K562 (cell line): ENCODE measurements at regions not wholly inside any gene's neighbourhood (a gene's known extent, or its start where the extent isn't known, plus 50 kb on each side); places are given as distances from the start of the nearest gene placed in this dataset.

ENCODE experiments used
- ATAC-seq: fragments of 200-7000 bp; cut with Tn5 transposase; 3 replicates; pipeline ENCODE4 v1.9.1; 2020; ENCODE audit warnings: moderate library complexity
- BruUV-seq: library from RNA; stranded (reverse); fragments of 400-500 nt; replicated peaks from 2 replicates; lab custom pipeline; 2021; lab: Mats Ljungman, UMichigan
- CTCF ChIA-PET: fragments of 300-600 bp; formaldehyde crosslinking; extraction: SDS; loops from one replicate; lab custom pipeline; 2021; ENCODE audit warnings: low intra/inter-chr PET ratio; lab: Yijun Ruan, JAX
- POLR2A ChIA-PET: fragments of 300-600, 350-650 bp; sonication (Branson Sonifier 250); formaldehyde crosslinking; extraction: SDS; loops from one replicate; lab custom pipeline; 2021; ENCODE audit warnings: antibody characterized with exemption, inconsistent platforms; lab: Yijun Ruan, JAX
- DNase-seq, 4 experiments: peaks; one replicate each; pipeline versions ENCODE4 v3.0.0 to v3.0.0-alpha.2; 2011 to 2018; ENCODE audit warnings: low spot score in 3 of 4, mixed read lengths in 3 of 4; ENCODE audit errors: extremely low read depth in 1 of 4
- FAIRE-seq: peaks from 2 replicates; lab custom pipeline; 2011; peaks lifted over from hg19 to GRCh38; lab: Jason Lieb, UNC
- H2AFZ ChIP-seq: 2 replicates; pipeline ENCODE4 v1.6.0; 2011; ENCODE audit warnings: low read depth, low read length, control low read depth, inconsistent platforms
- H3K27ac ChIP-seq: fragments of 200-600 bp; 3 replicates; pipeline ENCODE4 v1.8.0; 2011; ENCODE audit warnings: low read depth, mild to moderate bottlenecking, control low read depth, inconsistent platforms, low read length, moderate library complexity, mixed read lengths; ENCODE audit errors: extremely low read depth
- H3K27me3 ChIP-seq, 2 experiments: fragments of 300-600 bp in 1 of 2; 2 replicates in 1 of 2; 3 replicates in 1 of 2; pipeline versions ENCODE4 v1.6.0 to v1.8.0; 2011; ENCODE audit warnings: inconsistent platforms in 2 of 2, low read length in 2 of 2, mild to moderate bottlenecking in 1 of 2, mixed read lengths in 1 of 2, moderate library complexity in 1 of 2; ENCODE audit not compliant: control insufficient read depth in 2 of 2, insufficient read depth in 2 of 2
- H3K36me3 ChIP-seq: fragments of 300-600 bp; 3 replicates; pipeline ENCODE4 v1.8.0; 2011; ENCODE audit warnings: mild to moderate bottlenecking, low read length, inconsistent platforms; ENCODE audit not compliant: control insufficient read depth, insufficient read depth
- H3K4me1 ChIP-seq, 2 experiments: fragments of 200-600 bp in 1 of 2; replicated peaks in 1 of 2; 2 replicates in 1 of 2; 3 replicates in 1 of 2; pipeline versions ENCODE4 v1.5.1 to v1.8.0; 2011; ENCODE audit warnings: inconsistent platforms in 2 of 2, low read length in 2 of 2, mild to moderate bottlenecking in 1 of 2, mixed read lengths in 1 of 2, moderate library complexity in 1 of 2; ENCODE audit not compliant: control insufficient read depth in 2 of 2, insufficient read depth in 2 of 2
- H3K4me2 ChIP-seq: 2 replicates; pipeline ENCODE4 v1.6.1; 2011; ENCODE audit warnings: low read length, control low read depth, inconsistent platforms, mixed read lengths; ENCODE audit not compliant: insufficient read depth
- H3K4me3 ChIP-seq: fragments of 200-600 bp; sonication (generic), shearing (Covaris generic); 2 replicates; pipeline ENCODE4 v1.5.1; 2016; ENCODE audit warnings: control low read depth, inconsistent platforms
- H3K79me2 ChIP-seq: fragments of 200-600 bp; 3 replicates; pipeline ENCODE4 v1.8.0; 2011; ENCODE audit warnings: low read length, inconsistent platforms; ENCODE audit not compliant: control insufficient read depth, insufficient read depth
- H3K9ac ChIP-seq, 2 experiments: 2 replicates each; pipeline versions ENCODE4 v1.6.0 to v1.6.1; 2011; ENCODE audit warnings: low read depth in 2 of 2, low read length in 2 of 2, control low read depth in 1 of 2, inconsistent platforms in 1 of 2, mild to moderate bottlenecking in 1 of 2, mixed read lengths in 1 of 2; ENCODE audit not compliant: insufficient read depth in 1 of 2
- H3K9me1 ChIP-seq: one replicate; pipeline ENCODE4 v1.6.0; 2011; ENCODE audit warnings: inconsistent platforms, mild to moderate bottlenecking, low read length, moderate library complexity; ENCODE audit not compliant: control insufficient read depth, insufficient read depth
- H3K9me3 ChIP-seq: replicated peaks from 2 replicates; pipeline ENCODE4 v1.5.1; 2011; ENCODE audit warnings: low read depth, low read length, inconsistent platforms; ENCODE audit not compliant: control insufficient read depth, insufficient read depth
- H4K20me1 ChIP-seq: replicated peaks from 2 replicates; pipeline ENCODE4 v1.6.1; 2011; ENCODE audit warnings: low read length, inconsistent platforms, mixed read lengths; ENCODE audit not compliant: control insufficient read depth, insufficient read depth
- FOXK2 ChIP-seq, 2 experiments: fragments of 450-650 bp; IDR thresholded peaks in 1 of 2; conservative IDR thresholded peaks in 1 of 2; 2 replicates each; pipeline ENCODE4 v1.6.1; 2016; ENCODE audit warnings: low read depth in 2 of 2, mild to moderate bottlenecking in 1 of 2
- PCBP2 ChIP-seq: fragments of 200-400 bp; formaldehyde crosslinking; IDR thresholded peaks from 2 replicates; pipeline ENCODE4 v1.6.1; 2018; ENCODE audit warnings: low read length, low read depth, mild to moderate bottlenecking, moderate library complexity; ENCODE audit not compliant: poor library complexity, severe bottlenecking
- TAF1 ChIP-seq: IDR thresholded peaks from 2 replicates; pipeline ENCODE4 v1.6.1; 2011; ENCODE audit warnings: mild to moderate bottlenecking, low read length, moderate library complexity; ENCODE audit not compliant: insufficient read depth, control insufficient read depth, severe bottlenecking; ENCODE audit errors: extremely low read depth
- ZKSCAN8 ChIP-seq: fragments of 200-800 bp; sonication (Bioruptor generic); IDR thresholded peaks from 2 replicates; pipeline ENCODE4 v1.6.1; 2016; ENCODE audit warnings: missing genetic modification characterization, missing compliant biosample characterization
- ZNF133 ChIP-seq: fragments of 250-450 bp; sonication (Bioruptor Pico); IDR thresholded peaks from 2 replicates; pipeline ENCODE4 v1.4.0; 2020; ENCODE audit warnings: mild to moderate bottlenecking
- WGBS: fragments of 100-300 bp; shearing (Covaris generic); methylation state at CpG from one replicate; pipeline ENCODE4 v1.1.6; 2016; ENCODE audit warnings: low coverage, mixed read lengths; ENCODE audit not compliant: insufficient coverage; ENCODE audit errors: missing lambda C conversion rate; 5-methylcytosine and 5-hydroxymethylcytosine counted together
- in situ Hi-C: fragments of 300-500 bp; cut with MboI; formaldehyde crosslinking; loops from 4 replicates; pipeline ENCODE4 v1.15.0; 2018; ENCODE audit warnings: inconsistent platforms, mixed read lengths
- intact Hi-C: fragments of 100-400 bp; cut with micrococcal nuclease; formaldehyde crosslinking; loops from 2 replicates; pipeline ENCODE4 v1.14.2; 2022
- TF ChIP-seq, protein P1 (sequence below): conservative IDR thresholded peaks from 2 replicates; pipeline ENCODE4 v1.6.1; 2011; ENCODE audit warnings: low read depth, mild to moderate bottlenecking, low read length; ENCODE audit not compliant: control insufficient read depth
- TF ChIP-seq, protein P2 (sequence below), 2 experiments: fragments of 450-650 bp; formaldehyde crosslinking in 1 of 2; IDR thresholded peaks; 2 replicates each; pipeline versions ENCODE4 v1.4.0 to v1.6.1; 2014 to 2020; ENCODE audit warnings: mild to moderate bottlenecking in 2 of 2, borderline replicate concordance in 1 of 2, low read depth in 1 of 2

GRCh38 chr4:28834120-28834519 lies 1886.0 kb upstream of the PCDH7 start:
- no peaks in the 10 kb centered on the region for H3K9me1 ChIP-seq
- no peaks in the 10 kb centered on the region for H4K20me1 ChIP-seq
- no peak for FAIRE-seq
- no peak overlapping the region for H3K4me2 ChIP-seq
- H3K79me2 ChIP-seq = no peaks in the 10 kb centered on the region
- no peaks in the 10 kb centered on the region for H3K36me3 ChIP-seq
- no peak for DNase-seq
- H3K9me3 ChIP-seq = no peaks in the 10 kb centered on the region; the same call in 1 of the 2 replicates
- POLR2A ChIA-PET = no interaction called here
- WGBS = 2% methylated on average over 3 of the region's 3 CpGs
- in situ Hi-C loops (no loop called here), intact Hi-C loops (no loop called here)
- ATAC-seq = no peak
- H3K4me1 ChIP-seq = no peaks in the 10 kb centered on the region
- BruUV-seq = no TSS peak
- TF ChIP-seq TAF1 (no peak), ZKSCAN8 (no peak), ZNF133 (CRISPR knock-in tag) (no peak), PCBP2 (no peak), FOXK2 (conservative IDR thresholded peaks at IDR 0.05 in 1 of 2, IDR thresholded peaks at IDR 0.05 in 1 of 2; ENCODE audit: low read depth in 2 of 2) (no peak)
- TF ChIP-seq, protein P1, sequence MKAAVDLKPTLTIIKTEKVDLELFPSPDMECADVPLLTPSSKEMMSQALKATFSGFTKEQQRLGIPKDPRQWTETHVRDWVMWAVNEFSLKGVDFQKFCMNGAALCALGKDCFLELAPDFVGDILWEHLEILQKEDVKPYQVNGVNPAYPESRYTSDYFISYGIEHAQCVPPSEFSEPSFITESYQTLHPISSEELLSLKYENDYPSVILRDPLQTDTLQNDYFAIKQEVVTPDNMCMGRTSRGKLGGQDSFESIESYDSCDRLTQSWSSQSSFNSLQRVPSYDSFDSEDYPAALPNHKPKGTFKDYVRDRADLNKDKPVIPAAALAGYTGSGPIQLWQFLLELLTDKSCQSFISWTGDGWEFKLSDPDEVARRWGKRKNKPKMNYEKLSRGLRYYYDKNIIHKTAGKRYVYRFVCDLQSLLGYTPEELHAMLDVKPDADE = no peak
- TF ChIP-seq, protein P2, sequence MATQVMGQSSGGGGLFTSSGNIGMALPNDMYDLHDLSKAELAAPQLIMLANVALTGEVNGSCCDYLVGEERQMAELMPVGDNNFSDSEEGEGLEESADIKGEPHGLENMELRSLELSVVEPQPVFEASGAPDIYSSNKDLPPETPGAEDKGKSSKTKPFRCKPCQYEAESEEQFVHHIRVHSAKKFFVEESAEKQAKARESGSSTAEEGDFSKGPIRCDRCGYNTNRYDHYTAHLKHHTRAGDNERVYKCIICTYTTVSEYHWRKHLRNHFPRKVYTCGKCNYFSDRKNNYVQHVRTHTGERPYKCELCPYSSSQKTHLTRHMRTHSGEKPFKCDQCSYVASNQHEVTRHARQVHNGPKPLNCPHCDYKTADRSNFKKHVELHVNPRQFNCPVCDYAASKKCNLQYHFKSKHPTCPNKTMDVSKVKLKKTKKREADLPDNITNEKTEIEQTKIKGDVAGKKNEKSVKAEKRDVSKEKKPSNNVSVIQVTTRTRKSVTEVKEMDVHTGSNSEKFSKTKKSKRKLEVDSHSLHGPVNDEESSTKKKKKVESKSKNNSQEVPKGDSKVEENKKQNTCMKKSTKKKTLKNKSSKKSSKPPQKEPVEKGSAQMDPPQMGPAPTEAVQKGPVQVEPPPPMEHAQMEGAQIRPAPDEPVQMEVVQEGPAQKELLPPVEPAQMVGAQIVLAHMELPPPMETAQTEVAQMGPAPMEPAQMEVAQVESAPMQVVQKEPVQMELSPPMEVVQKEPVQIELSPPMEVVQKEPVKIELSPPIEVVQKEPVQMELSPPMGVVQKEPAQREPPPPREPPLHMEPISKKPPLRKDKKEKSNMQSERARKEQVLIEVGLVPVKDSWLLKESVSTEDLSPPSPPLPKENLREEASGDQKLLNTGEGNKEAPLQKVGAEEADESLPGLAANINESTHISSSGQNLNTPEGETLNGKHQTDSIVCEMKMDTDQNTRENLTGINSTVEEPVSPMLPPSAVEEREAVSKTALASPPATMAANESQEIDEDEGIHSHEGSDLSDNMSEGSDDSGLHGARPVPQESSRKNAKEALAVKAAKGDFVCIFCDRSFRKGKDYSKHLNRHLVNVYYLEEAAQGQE (IDR thresholded peaks at IDR 0.05; ENCODE audit: borderline replicate concordance) = no peak
- TF ChIP-seq, protein P2 (CRISPR knock-in tag; IDR thresholded peaks at IDR 0.05; ENCODE audit: low read depth) = no peak
- no peak overlapping the region for H3K9ac ChIP-seq
- H3K27ac ChIP-seq = no peak overlapping the region
- no peak overlapping the region for H3K4me3 ChIP-seq
- no peak overlapping the region for H2AFZ ChIP-seq
- no peaks in the 10 kb centered on the region for H3K27me3 ChIP-seq
- CTCF ChIA-PET = no interaction called here
